ENCODE measurements at regions not wholly inside any gene's neighbourhood (a gene's known extent, or its start where the extent isn't known, plus 50 kb on each side); places are given as distances from the start of the nearest gene placed in this dataset.
A peak's percentile ranks its signal among the peaks of the same experiment; 100 is the strongest.

GRCh38 chr22:27327497-27327896, 474.1 kb downstream of the MN1 start:
- TF ChIP-seq POLR2A (IDR thresholded peaks at IDR 0.05) (no peak), CTCF (IDR thresholded peaks at IDR 0.05) (no peak)
- no peak for DNase-seq
- H3K27me3 ChIP-seq: no peaks in the 10 kb centered on the region
- H3K9me3 ChIP-seq: no peaks in the 10 kb centered on the region
- no peak overlapping the region for H3K27ac ChIP-seq
- intact Hi-C loops (cut with DNase I): no loop called here
- 94% methylated on average over 4 of the region's 4 CpGs for WGBS, 2 donors
- no peaks in the 10 kb centered on the region for H3K36me3 ChIP-seq
- no peak overlapping the region for H3K4me3 ChIP-seq (replicated peaks in 1 of 3)
- peaks cover 0 to 6% of the 10 kb centered on the region in 2 donors for H3K4me1 ChIP-seq

DNA sequence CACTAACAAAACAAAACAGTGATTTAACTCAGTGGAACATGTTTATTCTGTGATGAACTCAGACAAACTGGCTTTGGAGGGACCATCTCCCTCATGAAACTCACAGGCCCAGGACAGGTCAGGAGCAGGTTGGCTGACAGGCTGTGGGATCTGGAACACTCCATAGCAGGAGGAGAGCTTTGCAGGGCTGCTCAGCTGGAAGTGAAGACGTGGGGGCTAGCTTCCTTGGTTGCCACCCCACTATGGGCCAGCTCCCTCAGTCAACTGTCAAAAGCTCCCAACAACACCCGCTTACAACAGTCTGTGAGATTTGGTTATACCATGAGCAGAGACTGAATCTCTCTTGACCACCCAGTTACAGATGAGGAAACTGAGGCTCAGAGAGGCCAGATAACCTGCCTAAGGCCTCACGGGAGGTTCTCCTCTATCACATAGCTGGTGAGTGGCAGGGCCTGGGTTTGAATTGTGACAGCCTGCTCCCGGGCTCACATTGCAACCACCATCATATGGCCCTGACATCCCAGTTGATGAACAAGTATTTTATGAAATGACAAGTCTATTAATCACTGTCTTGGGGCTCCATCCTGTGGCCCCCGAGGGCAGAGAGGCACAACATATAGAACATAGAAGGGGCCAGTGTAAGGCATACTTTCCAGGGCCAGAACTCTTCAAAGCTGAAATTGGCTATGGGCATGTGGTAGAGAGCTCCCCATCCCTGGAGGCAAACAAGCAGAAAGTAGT, 473.4 kb downstream of the MN1 start:
- H3K4me3 ChIP-seq (replicated peaks in 1 of 3): no peak overlapping the region
- no peaks in the 10 kb centered on the region for H3K9me3 ChIP-seq
- no peak overlapping the region for H3K27ac ChIP-seq
- intact Hi-C loops (cut with DNase I): no loop called here
- no peak for TF ChIP-seq POLR2A (IDR thresholded peaks at IDR 0.05)
- TF ChIP-seq CTCF (IDR thresholded peaks at IDR 0.05): no peak
- no peak for DNase-seq
- H3K36me3 ChIP-seq: no peaks in the 10 kb centered on the region
- peaks cover 0 to 6% of the 10 kb centered on the region in 2 donors for H3K4me1 ChIP-seq
- no peaks in the 10 kb centered on the region for H3K27me3 ChIP-seq
- 89 to 94% methylated on average over 4 to 5 of the region's 5 CpGs for whole genome bisulfite sequencing, 2 donors

DNA sequence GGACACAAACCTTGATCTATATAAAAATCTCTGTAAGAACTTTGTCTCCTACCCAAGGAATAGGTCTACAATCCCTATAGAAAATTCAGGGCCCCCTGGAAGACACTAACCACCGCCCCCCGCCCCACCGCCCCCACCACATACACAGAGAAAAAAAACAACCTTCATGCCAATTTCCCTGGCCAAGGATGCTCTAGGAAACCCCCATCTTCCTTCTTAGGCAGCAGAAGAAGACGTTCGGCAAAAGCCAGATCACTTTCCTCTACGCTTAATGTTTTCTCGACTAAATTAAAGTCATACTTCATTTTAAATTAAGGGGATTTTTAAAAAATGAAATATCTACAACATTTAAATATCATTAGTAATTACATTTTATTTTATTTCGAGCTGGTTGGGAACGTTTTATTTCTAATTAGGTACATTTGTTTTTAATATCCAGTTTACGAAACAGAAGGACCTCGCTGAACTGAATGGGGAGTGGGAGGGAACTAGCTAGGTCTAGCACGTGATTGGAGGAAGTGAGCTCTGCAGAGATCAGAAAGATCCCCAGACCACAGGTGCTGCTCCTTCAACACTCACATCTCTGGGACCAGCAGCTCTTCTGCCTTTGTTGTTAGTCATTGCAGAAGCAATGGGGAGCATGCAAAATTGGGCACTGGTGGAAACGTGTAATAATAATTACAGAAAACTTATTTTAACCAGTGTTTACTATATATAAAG, 472.3 kb downstream of the MN1 start:
- H3K9me3 ChIP-seq: no peaks in the 10 kb centered on the region
- no peaks in the 10 kb centered on the region for H3K36me3 ChIP-seq
- peaks cover 0 to 6% of the 10 kb centered on the region in 2 donors for H3K4me1 ChIP-seq
- TF ChIP-seq CTCF (IDR thresholded peaks at IDR 0.05) (no peak), POLR2A (IDR thresholded peaks at IDR 0.05) (no peak)
- WGBS, 2 donors: 38 to 53% methylated on average over 13 of the region's 13 CpGs
- no peak overlapping the region for H3K27ac ChIP-seq
- no peak overlapping the region for H3K4me3 ChIP-seq (replicated peaks in 1 of 3)
- H3K27me3 ChIP-seq: no peaks in the 10 kb centered on the region
- intact Hi-C loops (cut with DNase I): no loop called here
- no peak for DNase-seq

DNA sequence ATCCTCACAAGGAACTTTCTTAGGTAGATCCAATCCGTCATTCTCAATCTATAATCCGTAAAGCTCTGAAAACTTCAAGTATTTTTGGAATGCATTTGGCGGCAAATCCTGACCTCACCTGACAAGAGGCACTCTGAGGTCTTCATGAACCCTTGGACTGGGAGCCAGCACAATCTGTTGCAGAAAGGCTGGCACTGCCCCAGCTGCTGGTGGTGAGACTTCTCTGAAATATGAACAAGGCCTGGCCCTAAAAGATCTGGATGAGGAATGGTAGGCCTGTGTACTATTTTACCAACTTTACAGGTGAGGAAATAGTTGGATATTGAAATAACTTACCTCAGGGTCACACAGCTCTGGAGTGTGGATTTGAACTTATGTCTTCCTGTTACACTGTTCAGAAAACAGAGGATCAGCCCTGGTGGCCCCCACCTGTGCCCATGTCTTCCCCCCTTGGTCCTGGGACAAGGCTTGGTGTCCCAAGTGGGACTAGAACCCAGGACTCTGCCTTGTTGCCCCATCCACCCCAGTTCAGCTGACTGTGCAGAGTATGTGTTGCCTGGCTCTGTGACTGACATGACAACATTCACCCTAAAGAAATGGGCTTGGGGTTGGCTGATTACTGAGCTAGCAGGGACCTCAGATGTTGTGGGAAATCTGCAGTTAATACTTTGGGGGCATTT, 471.4 kb downstream of the MN1 start:
- no peak for TF ChIP-seq POLR2A (IDR thresholded peaks at IDR 0.05)
- TF ChIP-seq CTCF (IDR thresholded peaks at IDR 0.05): no peak
- no peak overlapping the region for H3K27ac ChIP-seq
- no peaks in the 10 kb centered on the region for H3K9me3 ChIP-seq
- DNase-seq: peak; percentile 42 to 51
- no peak overlapping the region for H3K4me3 ChIP-seq (replicated peaks in 1 of 3)
- no peaks in the 10 kb centered on the region for H3K27me3 ChIP-seq
- H3K4me1 ChIP-seq: peaks cover 0 to 6% of the 10 kb centered on the region in 2 donors
- no peaks in the 10 kb centered on the region for H3K36me3 ChIP-seq
- WGBS, 2 donors: 41 to 53% methylated on average over 3 of the region's 3 CpGs
- intact Hi-C loops (cut with DNase I): no loop called here
